ENCODE measurements at regions not wholly inside any gene's neighbourhood (a gene's known extent, or its start where the extent isn't known, plus 50 kb on each side); places are given as distances from the start of the nearest gene placed in this dataset.

GRCh38 chr1:244970236-244970743 lies 105.9 kb upstream of the HNRNPU start:
- DNase-seq, result peak; percentile 81

- DNase-seq, result peak; percentile 80
Observed at GRCh38 chr1:244969355-244970235, 105.3 kb upstream of the HNRNPU start.

GRCh38 chr1:244968881-244969280 lies 104.5 kb upstream of the HNRNPU start:
- DNase-seq, result no peak

GRCh38 chr1:244968471-244968871 lies 104.1 kb upstream of the HNRNPU start:
- no peak for DNase-seq

DNA sequence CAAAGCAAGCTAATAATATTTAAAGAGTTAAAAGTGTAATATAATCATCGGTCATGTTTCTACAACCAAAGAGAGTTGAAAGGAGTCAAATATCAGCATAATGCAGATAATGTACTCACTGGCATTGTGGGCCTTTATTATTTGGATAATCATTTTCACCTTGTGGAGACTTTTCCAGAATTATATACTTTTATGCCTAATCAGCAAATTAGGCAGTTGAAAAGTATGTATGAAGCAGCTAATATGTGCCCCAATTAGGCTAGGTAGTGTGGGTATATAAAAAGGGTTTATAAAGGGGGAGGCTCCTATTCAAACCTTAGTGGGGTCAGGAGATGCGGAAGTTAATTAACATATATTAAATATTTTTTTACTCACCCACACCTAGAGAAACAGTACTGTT lies 102.8 kb upstream of the HNRNPU start:
- DNase-seq, result no peak

DNA sequence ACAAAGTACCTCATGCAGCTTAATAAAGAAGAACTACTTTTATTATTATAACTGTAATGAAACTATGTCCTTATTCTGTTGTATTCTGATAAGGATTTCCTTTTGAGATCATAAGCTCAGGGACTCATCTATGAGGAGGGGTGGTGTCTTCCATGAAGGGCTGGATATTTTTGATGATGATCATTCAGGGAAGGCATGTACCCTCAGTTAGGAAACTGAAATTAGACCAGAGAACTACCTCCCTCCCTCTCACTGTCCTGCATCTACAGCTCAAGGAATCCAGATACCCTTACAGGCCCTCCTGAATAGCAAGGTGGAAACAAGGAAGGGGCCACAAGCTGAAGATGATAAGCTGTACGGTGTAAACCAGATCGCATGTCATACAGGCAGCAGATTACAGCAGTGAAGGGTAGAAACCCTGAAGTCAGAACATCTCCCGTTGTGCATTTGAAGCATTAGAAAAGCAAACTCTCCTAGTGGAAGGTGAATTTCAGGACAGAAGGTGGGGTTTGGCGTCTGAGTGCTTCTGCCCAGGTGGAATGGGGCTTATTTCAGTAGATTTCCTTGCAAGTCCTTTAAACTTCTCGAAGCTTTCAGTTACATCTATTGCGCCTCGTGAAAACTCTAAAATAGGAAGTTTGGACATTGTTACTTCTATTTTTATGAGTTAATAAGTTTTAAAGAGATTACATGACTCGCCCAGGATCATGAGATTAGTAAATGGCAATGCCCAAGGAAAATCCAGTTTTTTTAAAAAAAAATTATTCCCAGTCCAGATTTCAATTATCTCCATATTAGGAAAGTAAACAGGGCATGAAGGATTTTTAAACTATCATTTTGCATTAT lies 101.1 kb upstream of the HNRNPU start:
- no peak for DNase-seq

DNA sequence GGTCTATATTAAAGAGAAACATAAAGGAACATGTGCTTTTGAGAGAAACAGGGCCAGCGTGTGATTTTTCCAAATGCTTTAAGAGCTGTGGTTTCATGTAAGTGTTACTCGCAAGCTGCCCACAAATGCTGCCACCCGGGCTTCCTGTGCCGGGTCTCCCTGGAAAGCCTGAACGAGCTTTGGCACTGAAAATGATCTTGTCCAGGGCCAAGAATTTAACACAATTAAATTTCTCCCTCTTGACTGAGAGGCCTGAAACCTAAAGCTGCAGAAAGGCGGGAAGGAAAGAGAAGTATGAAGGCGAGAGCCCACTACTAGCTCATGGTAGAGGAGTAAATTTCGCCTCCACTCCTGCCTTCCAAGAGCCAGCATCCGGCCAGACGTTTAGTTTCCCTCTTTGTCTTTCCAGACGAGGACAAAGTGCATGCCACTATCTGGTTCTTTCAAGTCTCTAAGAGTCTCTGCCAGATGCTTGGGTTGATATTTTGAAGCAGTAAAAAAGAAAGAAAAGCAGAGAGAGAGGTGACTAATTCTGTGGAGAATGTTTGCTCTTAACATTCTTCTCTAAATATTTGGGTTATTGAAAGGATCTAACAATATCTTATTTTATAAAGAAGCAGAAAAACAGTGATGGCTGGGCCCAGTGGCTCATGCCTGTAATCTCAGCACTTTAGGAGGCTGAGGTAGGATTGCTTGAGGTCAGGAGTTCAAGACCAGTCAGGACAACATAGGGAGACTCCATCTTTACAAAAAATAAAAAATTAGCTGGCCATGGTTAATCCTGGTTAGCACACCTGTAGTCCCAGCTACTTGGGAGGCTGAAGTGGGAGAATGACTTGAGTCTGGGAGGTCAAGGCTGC lies 100.0 kb upstream of the HNRNPU start:
- no peak for DNase-seq

DNA sequence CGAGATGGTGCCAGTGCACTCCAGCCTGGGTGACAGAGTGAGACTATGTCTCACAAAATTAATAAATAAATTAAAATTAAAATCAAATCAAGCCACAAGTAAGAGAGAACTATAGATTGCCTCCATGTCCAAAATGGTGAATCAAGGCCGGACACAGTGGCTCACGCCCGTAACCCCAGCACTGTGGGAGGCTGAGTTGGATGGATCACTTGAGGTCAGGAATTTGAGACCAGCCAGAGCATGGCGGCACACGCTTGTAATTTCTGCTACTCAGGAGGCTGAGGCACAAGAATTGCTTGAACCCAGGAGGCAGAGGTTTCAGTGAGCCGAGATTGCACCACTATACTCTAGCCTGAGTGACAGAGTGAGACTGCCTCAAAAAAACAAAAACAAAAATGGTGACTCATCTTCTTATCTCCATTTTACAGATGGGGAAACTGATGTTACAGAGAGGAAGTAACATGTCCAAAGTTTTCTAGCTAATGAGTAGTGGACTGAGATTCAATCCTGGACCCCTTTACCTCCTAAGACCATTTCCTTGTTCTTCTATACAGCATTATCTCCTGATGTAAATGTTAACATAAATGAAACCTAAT lies 99.0 kb upstream of the HNRNPU start:
- no peak for DNase-seq

GRCh38 chr1:244962130-244962529 lies 97.8 kb upstream of the HNRNPU start:
- DNase-seq, result no peak

GRCh38 chr1:244960904-244961303 lies 96.6 kb upstream of the HNRNPU start:
- no peak for DNase-seq

GRCh38 chr1:244958593-244958992 lies 94.2 kb upstream of the HNRNPU start:
- no peak for DNase-seq

DNA sequence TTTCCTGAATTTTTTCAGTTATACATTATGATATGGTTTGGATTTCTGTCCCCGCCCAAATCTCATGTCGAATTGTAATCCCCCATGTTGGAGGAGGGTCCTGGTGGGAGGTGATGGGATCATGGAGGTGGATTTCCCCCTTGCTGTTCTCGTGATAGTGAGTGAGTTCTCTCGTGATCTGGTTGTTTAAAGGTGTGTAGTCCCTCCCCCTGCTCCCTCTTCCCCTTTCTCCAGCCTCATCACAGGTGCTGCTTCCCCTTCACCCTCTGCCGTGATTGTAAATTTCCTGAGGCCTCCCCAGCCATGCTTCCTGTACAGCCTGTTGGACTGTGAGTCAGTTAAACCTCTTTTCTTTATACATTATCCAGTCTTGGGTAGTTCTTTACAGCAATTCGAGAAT lies 93.2 kb upstream of the HNRNPU start:
- no peak for DNase-seq

DNA sequence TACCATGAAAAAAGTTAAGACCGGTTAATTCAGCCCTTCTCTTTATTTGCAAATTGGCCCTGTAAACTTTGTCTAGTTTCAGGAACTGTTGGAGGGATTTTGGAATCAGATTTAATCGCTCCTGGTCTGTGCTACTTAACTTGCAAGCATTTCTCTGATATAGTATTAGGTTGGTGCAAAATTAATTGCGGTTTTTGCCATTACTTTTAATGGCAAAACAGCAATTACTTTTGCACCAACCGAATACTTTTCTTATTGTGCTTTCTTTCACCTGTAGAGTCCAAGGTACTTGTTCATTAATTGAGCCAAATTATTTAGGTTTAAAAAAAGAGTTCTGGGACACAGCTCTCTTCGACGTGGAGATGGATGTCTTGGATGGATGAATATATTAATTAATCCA lies 92.8 kb upstream of the HNRNPU start:
- DNase-seq, result no peak

DNA sequence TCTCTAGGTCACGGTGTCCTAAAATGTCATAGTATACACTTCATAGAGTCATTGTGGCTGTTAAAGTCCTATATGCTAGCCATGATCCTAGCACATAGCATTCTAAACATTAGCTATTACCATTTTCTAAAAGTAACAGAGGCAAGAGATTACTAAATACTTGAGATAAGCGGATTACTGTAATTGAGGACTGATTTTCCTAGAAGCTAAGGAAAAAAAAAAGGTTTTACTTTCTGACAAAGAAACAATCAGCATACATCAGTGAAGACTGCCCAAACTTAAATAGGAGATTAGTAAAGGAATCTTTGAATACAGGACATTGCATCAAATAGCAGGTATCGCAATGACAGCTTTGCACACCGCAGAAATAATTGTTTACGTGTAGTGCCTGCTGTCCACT lies 91.3 kb upstream of the HNRNPU start:
- DNase-seq, result no peak

DNA sequence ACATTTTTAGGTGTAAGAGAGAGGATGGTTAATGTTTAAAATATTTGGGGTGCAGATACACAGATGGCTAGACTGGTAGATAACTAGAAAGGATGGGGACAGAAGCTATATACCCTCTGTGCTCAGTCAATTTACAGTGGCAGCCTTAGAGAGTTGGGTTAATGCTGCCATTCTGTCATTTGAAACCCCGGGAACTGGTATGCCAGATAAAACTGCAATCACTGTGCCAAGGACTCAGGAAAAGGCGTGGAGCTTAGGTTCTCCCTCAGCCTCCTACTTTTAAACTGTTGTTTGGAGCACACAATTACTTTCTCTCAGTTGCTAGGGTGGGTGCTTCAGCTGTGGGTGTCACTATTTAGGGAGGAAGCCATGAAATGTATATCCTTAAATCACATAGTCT lies 90.0 kb upstream of the HNRNPU start:
- no peak for DNase-seq

- no peak for DNase-seq
Observed at GRCh38 chr1:244953901-244954300, 89.6 kb upstream of the HNRNPU start.

DNA sequence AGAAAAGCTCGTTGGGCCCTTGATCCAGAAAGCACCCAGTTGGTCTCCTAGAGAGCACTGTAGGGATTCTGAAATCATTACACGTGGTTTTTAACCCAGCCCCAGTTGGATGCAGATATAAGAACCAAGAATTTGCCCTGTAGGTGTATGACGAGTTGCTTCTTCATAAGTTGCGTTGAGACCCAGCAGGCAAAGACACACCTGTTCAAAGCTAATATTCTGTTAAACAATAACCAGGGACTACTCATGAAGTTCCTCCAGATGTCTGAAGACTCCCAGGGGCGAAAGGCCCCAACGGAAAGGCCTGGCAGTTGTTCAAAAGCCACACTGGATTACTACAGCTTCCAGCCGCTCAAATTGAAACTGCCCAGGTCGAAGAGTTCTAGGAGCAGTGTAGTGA lies 88.6 kb upstream of the HNRNPU start:
- no peak for DNase-seq

DNA sequence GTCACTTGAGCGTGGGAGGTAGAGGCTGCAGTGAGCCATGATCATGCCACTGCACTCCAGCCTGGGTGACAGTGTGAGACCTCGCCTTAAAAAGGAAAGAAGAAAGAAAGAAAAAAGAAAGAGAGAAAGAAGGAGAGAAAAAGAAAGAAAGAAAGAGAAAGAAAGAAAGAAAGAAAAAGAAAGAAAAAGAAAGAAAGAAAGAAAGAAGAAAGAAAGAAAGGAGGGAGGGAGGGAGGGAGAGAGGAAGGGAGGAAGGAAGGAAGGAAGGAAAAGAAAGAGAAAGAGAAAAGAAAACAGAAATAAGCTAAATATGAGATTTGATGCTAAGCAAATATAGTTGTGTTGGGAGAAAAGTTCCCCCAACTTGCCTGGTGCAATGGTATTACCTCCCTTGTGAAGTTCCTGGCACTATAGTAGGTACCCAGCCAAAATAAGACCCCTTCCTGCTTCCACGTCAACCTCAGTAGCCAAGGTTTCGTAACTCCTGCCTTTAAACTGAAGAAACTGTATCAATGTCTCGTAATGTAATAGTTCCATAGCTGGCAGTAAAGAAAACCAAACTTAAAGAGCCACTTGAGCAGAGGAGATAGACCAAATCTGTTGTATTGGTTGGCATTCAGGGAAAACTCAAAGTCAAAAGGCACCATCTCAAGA lies 88.1 kb upstream of the HNRNPU start:
- no peak for DNase-seq

- DNase-seq, result no peak
Observed at GRCh38 chr1:244948416-244948815, 84.1 kb upstream of the HNRNPU start.

DNA sequence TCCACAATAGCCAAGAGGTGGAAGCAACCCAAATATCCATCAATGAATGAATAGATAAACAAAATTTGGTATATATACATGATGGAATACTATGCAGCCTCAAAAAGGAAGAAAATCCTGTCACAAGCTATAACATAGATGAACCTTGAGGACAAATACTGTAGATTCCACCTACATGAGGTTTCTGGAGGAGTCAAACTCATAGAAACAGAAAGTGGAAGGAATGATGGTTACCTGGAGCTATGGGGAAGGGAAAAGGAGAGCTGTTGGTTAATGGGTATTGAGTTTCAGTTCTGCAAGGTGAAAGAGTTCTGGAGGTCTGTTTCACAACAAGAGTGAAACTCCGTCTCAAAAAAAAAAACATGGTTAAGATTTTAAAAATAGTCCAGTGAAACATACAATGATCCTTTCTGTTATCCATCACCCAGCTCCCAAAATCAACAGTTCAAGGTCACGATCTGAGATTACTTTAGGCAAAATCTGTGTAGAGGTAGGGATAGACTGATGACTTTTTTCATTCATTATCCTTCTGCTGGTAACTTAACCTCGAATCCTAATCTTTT lies 80.8 kb upstream of the HNRNPU start:
- DNase-seq, result no peak

DNA sequence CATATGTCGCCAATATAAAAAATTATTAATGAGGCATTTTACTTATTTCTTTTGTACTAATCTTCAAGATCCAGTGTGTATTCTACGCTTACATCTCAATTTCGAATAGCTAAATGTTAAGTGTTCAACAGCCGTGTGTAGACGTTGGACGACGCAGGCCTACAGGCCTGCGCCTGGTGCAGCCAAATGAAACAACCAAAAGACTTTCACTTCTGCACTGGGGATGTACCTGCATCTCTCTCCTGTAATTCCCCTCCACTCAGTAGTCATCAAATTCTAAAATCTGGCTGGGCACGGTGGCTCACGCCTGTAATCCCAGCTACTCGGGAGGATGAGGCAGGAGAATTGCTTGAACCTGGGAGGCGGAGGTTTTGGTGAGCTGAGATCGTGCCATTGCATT lies 76.8 kb upstream of the HNRNPU start:
- DNase-seq, result no peak

DNA sequence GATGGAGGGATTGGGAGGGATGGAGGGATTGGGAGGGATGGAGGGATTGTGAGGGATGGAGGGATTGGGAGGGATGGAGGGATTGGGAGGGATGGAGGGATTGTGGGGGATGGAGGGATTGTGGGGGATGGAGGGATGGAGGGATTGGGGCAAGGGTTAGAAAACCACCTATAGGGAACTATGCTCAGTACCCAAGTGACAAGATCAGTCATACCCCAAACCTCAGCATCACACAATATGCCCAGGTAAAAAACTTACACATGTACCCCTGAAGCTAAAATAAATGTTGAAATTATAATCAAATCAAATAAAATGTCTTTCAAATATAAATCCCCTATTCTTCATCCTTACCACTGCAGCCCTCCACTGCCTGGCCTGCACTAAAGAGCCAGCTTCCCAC lies 72.8 kb upstream of the HNRNPU start:
- no peak for DNase-seq
